AG04450 (cell line): ENCODE measurements at regions not wholly inside any gene's neighbourhood (a gene's known extent, or its start where the extent isn't known, plus 50 kb on each side); places are given as distances from the start of the nearest gene placed in this dataset.

Experiments
- CTCF ChIA-PET: fragments of 300-600, 350-600 bp; formaldehyde crosslinking; extraction: SDS; loops from one replicate; lab custom pipeline; 2022; ENCODE audit warnings: antibody characterized with exemption, inconsistent platforms; lab: Charles Lee
- POLR2A ChIA-PET: fragments of 350-600 bp; formaldehyde crosslinking; extraction: SDS; loops from one replicate; lab custom pipeline; 2021; ENCODE audit warnings: antibody characterized with exemption, inconsistent platforms; lab: Yijun Ruan, JAX
- DNase-seq: peaks from one replicate; pipeline ENCODE4 v3.0.0-alpha.2; 2011; ENCODE audit warnings: low read depth, low spot score
- H3K27ac ChIP-seq: one replicate; pipeline ENCODE4 v1.5.1; 2012; ENCODE audit warnings: low read depth, low read length, control low read depth
- H3K27me3 ChIP-seq: one replicate; pipeline ENCODE4 v1.6.0; 2012; ENCODE audit warnings: low read length; ENCODE audit not compliant: control insufficient read depth, insufficient read depth
- H3K4me3 ChIP-seq: 2 replicates; pipeline ENCODE4 v1.5.1; 2011; ENCODE audit warnings: mild to moderate bottlenecking, low read depth, low read length, control low read depth
- H3K9me3 ChIP-seq: 2 replicates; pipeline ENCODE4 v1.5.1; 2012; ENCODE audit warnings: low read length; ENCODE audit not compliant: control insufficient read depth, insufficient read depth
- TF ChIP-seq, protein P1 (sequence below): IDR thresholded peaks from 2 replicates; pipeline ENCODE4 v1.5.1; 2011; ENCODE audit warnings: low read depth, low read length, control low read depth, inconsistent platforms

DNA sequence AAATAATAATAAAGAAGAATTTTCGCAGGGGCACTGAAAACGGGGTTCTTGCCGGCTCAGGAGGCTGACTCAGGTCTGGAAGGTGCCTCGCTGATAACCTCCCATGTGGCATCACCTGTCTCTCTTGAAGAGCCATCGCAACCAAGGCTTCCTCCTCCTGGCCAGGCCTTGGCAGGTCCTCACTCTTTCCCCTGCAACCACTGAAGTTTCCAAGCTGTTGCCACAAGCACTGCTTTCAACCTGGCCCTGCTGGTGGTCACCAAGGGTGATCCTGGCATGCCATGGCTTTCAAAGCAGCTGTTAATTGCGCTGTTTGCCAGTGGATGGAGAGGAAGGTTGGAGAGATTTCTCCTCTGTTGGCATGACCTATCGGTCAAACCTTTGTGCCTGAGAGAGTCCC lies 163.6 kb upstream of the COPS8 start:
- ChIA-PET POLR2A (no interaction called here), CTCF (no interaction called here)
- Histone ChIP-seq H3K4me3 (no peak overlapping the region), H3K27me3 (peaks cover 5% of the 10 kb centered on the region), H3K9me3 (no peaks in the 10 kb centered on the region), H3K27ac (no peak overlapping the region)
- DNase-seq = no peak
- TF ChIP-seq, protein P1, sequence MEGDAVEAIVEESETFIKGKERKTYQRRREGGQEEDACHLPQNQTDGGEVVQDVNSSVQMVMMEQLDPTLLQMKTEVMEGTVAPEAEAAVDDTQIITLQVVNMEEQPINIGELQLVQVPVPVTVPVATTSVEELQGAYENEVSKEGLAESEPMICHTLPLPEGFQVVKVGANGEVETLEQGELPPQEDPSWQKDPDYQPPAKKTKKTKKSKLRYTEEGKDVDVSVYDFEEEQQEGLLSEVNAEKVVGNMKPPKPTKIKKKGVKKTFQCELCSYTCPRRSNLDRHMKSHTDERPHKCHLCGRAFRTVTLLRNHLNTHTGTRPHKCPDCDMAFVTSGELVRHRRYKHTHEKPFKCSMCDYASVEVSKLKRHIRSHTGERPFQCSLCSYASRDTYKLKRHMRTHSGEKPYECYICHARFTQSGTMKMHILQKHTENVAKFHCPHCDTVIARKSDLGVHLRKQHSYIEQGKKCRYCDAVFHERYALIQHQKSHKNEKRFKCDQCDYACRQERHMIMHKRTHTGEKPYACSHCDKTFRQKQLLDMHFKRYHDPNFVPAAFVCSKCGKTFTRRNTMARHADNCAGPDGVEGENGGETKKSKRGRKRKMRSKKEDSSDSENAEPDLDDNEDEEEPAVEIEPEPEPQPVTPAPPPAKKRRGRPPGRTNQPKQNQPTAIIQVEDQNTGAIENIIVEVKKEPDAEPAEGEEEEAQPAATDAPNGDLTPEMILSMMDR = no peak

DNA sequence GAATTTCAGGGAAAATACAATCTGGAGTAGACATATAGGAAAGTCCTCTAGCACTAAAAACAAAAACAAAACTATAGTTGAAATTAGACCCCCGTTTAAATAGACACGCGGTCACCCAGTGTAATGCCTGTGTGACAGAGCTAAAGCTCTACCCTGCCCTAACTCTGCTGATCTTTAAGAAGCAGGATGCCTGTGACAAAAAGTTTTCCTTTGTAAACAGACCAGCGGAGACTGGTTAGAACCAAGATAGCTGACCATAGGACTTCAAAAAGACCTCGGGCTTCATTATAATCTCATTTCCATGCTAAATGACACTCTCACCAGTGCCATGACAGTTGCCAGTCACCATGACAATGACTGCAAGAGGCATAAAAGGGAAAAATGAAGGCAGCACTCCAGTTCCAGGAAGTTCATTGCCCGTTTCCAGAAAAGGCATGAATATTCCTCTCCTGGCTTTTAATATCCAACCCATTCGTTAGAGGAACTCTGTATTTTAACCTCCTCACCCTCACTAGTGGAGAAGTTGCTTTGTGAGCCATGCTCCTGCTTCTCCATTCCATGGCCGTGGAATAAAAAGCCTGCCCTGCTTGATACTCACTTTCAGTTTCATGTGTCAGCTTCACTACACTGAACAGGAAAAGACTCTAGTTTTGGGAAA lies 157.2 kb upstream of the COPS8 start:
- POLR2A ChIA-PET = no interaction called here
- DNase-seq = no peak
- peak overlapping the region; percentile 27; the same call in 1 of the 2 replicates for H3K4me3 ChIP-seq
- H3K27me3 ChIP-seq = peaks cover 7% of the 10 kb centered on the region
- TF ChIP-seq, protein P1 = no peak
- CTCF ChIA-PET = interaction anchor here (1.1 kb wide), 1 partner anchor 585 kb away, joined by 5 read pairs; no protein-coding TSS in a partner anchor
- H3K27ac ChIP-seq = no peak overlapping the region
- H3K9me3 ChIP-seq = no peaks in the 10 kb centered on the region

DNA sequence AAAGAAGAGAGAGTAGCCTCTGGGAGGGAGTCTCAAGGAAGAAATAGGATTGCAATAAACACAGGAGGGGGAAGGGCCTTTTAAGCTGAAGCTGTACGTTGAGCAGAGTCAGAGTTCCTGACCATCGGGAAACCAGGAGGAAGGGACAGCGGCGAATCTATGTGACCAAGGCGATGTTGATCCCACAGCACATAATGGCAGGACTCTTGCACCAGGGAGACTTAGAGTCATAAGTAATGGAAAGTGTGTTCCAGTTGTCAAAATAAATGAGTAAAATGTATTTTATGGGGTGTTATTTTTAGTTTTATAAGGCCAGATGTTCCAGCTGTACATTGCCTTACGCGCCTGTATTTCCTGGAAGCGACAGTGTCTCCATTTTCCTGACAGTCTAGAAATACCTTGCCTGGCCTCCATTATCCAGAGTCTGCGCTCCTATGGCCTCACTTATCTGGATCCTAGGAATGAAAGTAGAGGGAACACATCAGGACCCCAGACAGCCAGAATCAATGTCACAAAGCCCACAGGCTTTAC lies 152.8 kb upstream of the COPS8 start:
- ChIA-PET POLR2A (no interaction called here), CTCF (interaction anchor here (0.5 kb wide), 1 partner anchor 141 kb away, joined by 3 read pairs; no protein-coding TSS in a partner anchor)
- DNase-seq = no peak
- Histone ChIP-seq H3K4me3 (no peak overlapping the region), H3K27me3 (peaks cover 7% of the 10 kb centered on the region), H3K27ac (no peak overlapping the region), H3K9me3 (no peaks in the 10 kb centered on the region)
- TF ChIP-seq, protein P1 = no peak

DNA sequence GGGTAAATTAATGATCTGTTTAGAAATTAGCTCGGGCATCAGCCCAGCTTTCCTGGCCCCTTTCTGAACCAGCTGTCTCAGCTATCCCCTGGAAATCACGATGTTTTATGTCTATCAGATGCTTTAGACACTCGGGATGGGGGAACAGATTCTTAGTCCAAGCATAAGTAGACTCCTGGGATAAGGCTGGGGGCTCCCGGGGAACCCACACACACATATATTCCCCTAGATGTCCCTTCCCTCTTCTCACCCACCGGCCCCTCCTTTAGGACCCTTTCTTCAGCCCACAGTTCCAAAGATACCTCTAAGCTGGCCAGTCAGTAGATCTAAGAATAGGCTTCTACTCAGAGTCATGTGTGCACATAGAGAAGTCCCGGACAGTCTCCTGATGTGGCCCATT lies 151.5 kb upstream of the COPS8 start:
- no peak for DNase-seq
- no peaks in the 10 kb centered on the region for H3K9me3 ChIP-seq
- CTCF ChIA-PET = no interaction called here
- TF ChIP-seq, protein P1 = no peak
- POLR2A ChIA-PET = no interaction called here
- H3K27me3 ChIP-seq = peaks cover 7% of the 10 kb centered on the region
- no peak overlapping the region for H3K27ac ChIP-seq
- no peak overlapping the region for H3K4me3 ChIP-seq

DNA sequence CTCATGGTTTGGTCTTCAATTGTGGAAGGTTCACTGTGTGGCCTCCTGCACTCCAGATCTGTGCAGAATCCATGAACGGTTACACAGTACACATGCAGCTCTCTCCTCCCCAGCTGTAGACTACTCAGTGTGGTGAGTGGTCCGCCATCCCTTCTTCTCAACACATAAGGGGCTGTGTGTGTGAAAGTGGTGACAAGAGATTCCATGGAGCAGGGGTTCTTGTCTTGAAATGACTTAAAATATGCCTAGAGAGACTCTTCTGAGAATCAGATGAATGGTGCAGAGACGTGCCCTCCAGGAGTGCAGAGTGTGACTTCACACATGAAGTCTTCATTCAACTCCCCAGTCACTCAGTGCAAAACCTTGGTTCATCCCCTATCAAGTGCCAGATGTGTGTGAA lies 151.0 kb upstream of the COPS8 start:
- ChIA-PET POLR2A (no interaction called here), CTCF (interaction anchor here (0.9 kb wide), 1 partner anchor 8 kb away, joined by 3 read pairs; no protein-coding TSS in a partner anchor)
- Histone ChIP-seq H3K27me3 (peaks cover 7% of the 10 kb centered on the region), H3K27ac (no peak overlapping the region), H3K9me3 (no peaks in the 10 kb centered on the region), H3K4me3 (no peak overlapping the region)
- no peak for DNase-seq
- TF ChIP-seq, protein P1 = no peak
